K562 (cell line): ENCODE measurements at regions not wholly inside any gene's neighbourhood (a gene's known extent, or its start where the extent isn't known, plus 50 kb on each side); places are given as distances from the start of the nearest gene placed in this dataset.

Source experiments
- ATAC-seq: fragments of 200-7000 bp; cut with Tn5 transposase; 3 replicates; pipeline ENCODE4 v1.9.1; 2020; ENCODE audit warnings: moderate library complexity
- BruUV-seq: library from RNA; stranded (reverse); fragments of 400-500 nt; replicated peaks from 2 replicates; lab custom pipeline; 2021; lab: Mats Ljungman, UMichigan
- CTCF ChIA-PET: fragments of 300-600 bp; formaldehyde crosslinking; extraction: SDS; loops from one replicate; lab custom pipeline; 2021; ENCODE audit warnings: low intra/inter-chr PET ratio; lab: Yijun Ruan, JAX
- POLR2A ChIA-PET: fragments of 300-600, 350-650 bp; sonication (Branson Sonifier 250); formaldehyde crosslinking; extraction: SDS; loops from one replicate; lab custom pipeline; 2021; ENCODE audit warnings: antibody characterized with exemption, inconsistent platforms; lab: Yijun Ruan, JAX
- DNase-seq, 4 experiments: peaks; one replicate each; pipeline versions ENCODE4 v3.0.0 to v3.0.0-alpha.2; 2011 to 2018; ENCODE audit warnings: low spot score in 3 of 4, mixed read lengths in 3 of 4; ENCODE audit errors: extremely low read depth in 1 of 4
- FAIRE-seq: peaks from 2 replicates; lab custom pipeline; 2011; peaks lifted over from hg19 to GRCh38; lab: Jason Lieb, UNC
- H2AFZ ChIP-seq: 2 replicates; pipeline ENCODE4 v1.6.0; 2011; ENCODE audit warnings: low read depth, low read length, control low read depth, inconsistent platforms
- H3K27ac ChIP-seq: fragments of 200-600 bp; 3 replicates; pipeline ENCODE4 v1.8.0; 2011; ENCODE audit warnings: low read depth, mild to moderate bottlenecking, control low read depth, inconsistent platforms, low read length, moderate library complexity, mixed read lengths; ENCODE audit errors: extremely low read depth
- H3K27me3 ChIP-seq, 2 experiments: fragments of 300-600 bp in 1 of 2; 2 replicates in 1 of 2; 3 replicates in 1 of 2; pipeline versions ENCODE4 v1.6.0 to v1.8.0; 2011; ENCODE audit warnings: inconsistent platforms in 2 of 2, low read length in 2 of 2, mild to moderate bottlenecking in 1 of 2, mixed read lengths in 1 of 2, moderate library complexity in 1 of 2; ENCODE audit not compliant: control insufficient read depth in 2 of 2, insufficient read depth in 2 of 2
- H3K36me3 ChIP-seq: fragments of 300-600 bp; 3 replicates; pipeline ENCODE4 v1.8.0; 2011; ENCODE audit warnings: mild to moderate bottlenecking, low read length, inconsistent platforms; ENCODE audit not compliant: control insufficient read depth, insufficient read depth
- H3K4me1 ChIP-seq, 2 experiments: fragments of 200-600 bp in 1 of 2; replicated peaks in 1 of 2; 2 replicates in 1 of 2; 3 replicates in 1 of 2; pipeline versions ENCODE4 v1.5.1 to v1.8.0; 2011; ENCODE audit warnings: inconsistent platforms in 2 of 2, low read length in 2 of 2, mild to moderate bottlenecking in 1 of 2, mixed read lengths in 1 of 2, moderate library complexity in 1 of 2; ENCODE audit not compliant: control insufficient read depth in 2 of 2, insufficient read depth in 2 of 2
- H3K4me2 ChIP-seq: 2 replicates; pipeline ENCODE4 v1.6.1; 2011; ENCODE audit warnings: low read length, control low read depth, inconsistent platforms, mixed read lengths; ENCODE audit not compliant: insufficient read depth
- H3K4me3 ChIP-seq: fragments of 200-600 bp; sonication (generic), shearing (Covaris generic); 2 replicates; pipeline ENCODE4 v1.5.1; 2016; ENCODE audit warnings: control low read depth, inconsistent platforms
- H3K79me2 ChIP-seq: fragments of 200-600 bp; 3 replicates; pipeline ENCODE4 v1.8.0; 2011; ENCODE audit warnings: low read length, inconsistent platforms; ENCODE audit not compliant: control insufficient read depth, insufficient read depth
- H3K9ac ChIP-seq, 2 experiments: 2 replicates each; pipeline versions ENCODE4 v1.6.0 to v1.6.1; 2011; ENCODE audit warnings: low read depth in 2 of 2, low read length in 2 of 2, control low read depth in 1 of 2, inconsistent platforms in 1 of 2, mild to moderate bottlenecking in 1 of 2, mixed read lengths in 1 of 2; ENCODE audit not compliant: insufficient read depth in 1 of 2
- H3K9me1 ChIP-seq: one replicate; pipeline ENCODE4 v1.6.0; 2011; ENCODE audit warnings: inconsistent platforms, mild to moderate bottlenecking, low read length, moderate library complexity; ENCODE audit not compliant: control insufficient read depth, insufficient read depth
- H3K9me3 ChIP-seq: replicated peaks from 2 replicates; pipeline ENCODE4 v1.5.1; 2011; ENCODE audit warnings: low read depth, low read length, inconsistent platforms; ENCODE audit not compliant: control insufficient read depth, insufficient read depth
- H4K20me1 ChIP-seq: replicated peaks from 2 replicates; pipeline ENCODE4 v1.6.1; 2011; ENCODE audit warnings: low read length, inconsistent platforms, mixed read lengths; ENCODE audit not compliant: control insufficient read depth, insufficient read depth
- ATF7 ChIP-seq: fragments of 450-650 bp; IDR thresholded peaks from 2 replicates; pipeline ENCODE4 v1.7.1; 2014; ENCODE audit warnings: mild to moderate bottlenecking, moderate library complexity
- ESRRB ChIP-seq: fragments of 250-450 bp; sonication (Bioruptor Pico); IDR thresholded peaks from 2 replicates; pipeline ENCODE4 v1.5.0; 2020; ENCODE audit warnings: mild to moderate bottlenecking, moderate library complexity, borderline replicate concordance
- MTA3 ChIP-seq: fragments of 450-650 bp; formaldehyde crosslinking; IDR thresholded peaks from 2 replicates; pipeline ENCODE4 v1.6.1; 2017; ENCODE audit warnings: mild to moderate bottlenecking, borderline replicate concordance
- NR4A1 ChIP-seq, 2 experiments: fragments of 250-450 bp in 1 of 2; fragments of 450-650 bp in 1 of 2; sonication (Bioruptor Pico) in 1 of 2; IDR thresholded peaks; 2 replicates each; pipeline versions ENCODE4 v1.4.0 to v1.6.1; 2016 to 2020; ENCODE audit warnings: mild to moderate bottlenecking in 2 of 2, missing compliant biosample characterization in 1 of 2, missing genetic modification characterization in 1 of 2, moderate library complexity in 1 of 2
- PHF21A ChIP-seq: fragments of 450-650 bp; IDR thresholded peaks from 2 replicates; pipeline ENCODE4 v1.6.1; 2017; ENCODE audit warnings: low read depth, borderline replicate concordance
- SIX5 ChIP-seq, 2 experiments: IDR thresholded peaks; 2 replicates each; pipeline ENCODE4 v1.6.1; 2011; ENCODE audit warnings: low read length in 2 of 2, borderline replicate concordance in 1 of 2, low read depth in 1 of 2, mild to moderate bottlenecking in 1 of 2, moderate library complexity in 1 of 2; ENCODE audit not compliant: insufficient read depth in 1 of 2
- TAL1 ChIP-seq: fragments of 450-650 bp; IDR thresholded peaks from 2 replicates; pipeline ENCODE4 v1.6.1; 2016; ENCODE audit warnings: mild to moderate bottlenecking
- ZNF12 ChIP-seq: sonication (generic); formaldehyde crosslinking; IDR thresholded peaks from 2 replicates; pipeline ENCODE4 v1.4.0; 2020; ENCODE audit warnings: mild to moderate bottlenecking, missing genetic modification reagents
- ZNF274 ChIP-seq: IDR thresholded peaks from 2 replicates; pipeline ENCODE4 v1.6.1; 2011; ENCODE audit warnings: low read depth, mild to moderate bottlenecking, low read length, moderate library complexity, borderline replicate concordance
- WGBS: fragments of 100-300 bp; shearing (Covaris generic); methylation state at CpG from one replicate; pipeline ENCODE4 v1.1.6; 2016; ENCODE audit warnings: low coverage, mixed read lengths; ENCODE audit not compliant: insufficient coverage; ENCODE audit errors: missing lambda C conversion rate; 5-methylcytosine and 5-hydroxymethylcytosine counted together
- in situ Hi-C: fragments of 300-500 bp; cut with MboI; formaldehyde crosslinking; loops from 4 replicates; pipeline ENCODE4 v1.15.0; 2018; ENCODE audit warnings: inconsistent platforms, mixed read lengths
- intact Hi-C: fragments of 100-400 bp; cut with micrococcal nuclease; formaldehyde crosslinking; loops from 2 replicates; pipeline ENCODE4 v1.14.2; 2022
- TF ChIP-seq, protein P1 (sequence below): fragments of 450-650 bp; formaldehyde crosslinking; IDR thresholded peaks from 2 replicates; pipeline ENCODE4 v1.4.0; 2022; ENCODE audit warnings: mild to moderate bottlenecking, moderate library complexity
- TF ChIP-seq, protein P2 (sequence below): fragments of 450-650 bp; conservative IDR thresholded peaks from 2 replicates; pipeline ENCODE4 v1.6.1; 2016; ENCODE audit warnings: missing genetic modification characterization, low read depth, mild to moderate bottlenecking, control low read depth, missing compliant biosample characterization
- TF ChIP-seq, protein P3 (sequence below): fragments of 450-650 bp; conservative IDR thresholded peaks from 2 replicates; pipeline ENCODE4 v1.6.1; 2016; ENCODE audit warnings: missing genetic modification characterization, low read depth, mild to moderate bottlenecking, missing compliant biosample characterization, moderate library complexity
- TF ChIP-seq, protein P4 (sequence below): sonication (generic); formaldehyde crosslinking; IDR thresholded peaks from 2 replicates; pipeline ENCODE4 v1.4.0; 2020; ENCODE audit warnings: mild to moderate bottlenecking, missing genetic modification reagents
- TF ChIP-seq, protein P5 (sequence below): fragments of 450-650 bp; formaldehyde crosslinking; IDR thresholded peaks from 2 replicates; pipeline ENCODE4 v1.4.0; 2020; ENCODE audit warnings: mild to moderate bottlenecking

DNA sequence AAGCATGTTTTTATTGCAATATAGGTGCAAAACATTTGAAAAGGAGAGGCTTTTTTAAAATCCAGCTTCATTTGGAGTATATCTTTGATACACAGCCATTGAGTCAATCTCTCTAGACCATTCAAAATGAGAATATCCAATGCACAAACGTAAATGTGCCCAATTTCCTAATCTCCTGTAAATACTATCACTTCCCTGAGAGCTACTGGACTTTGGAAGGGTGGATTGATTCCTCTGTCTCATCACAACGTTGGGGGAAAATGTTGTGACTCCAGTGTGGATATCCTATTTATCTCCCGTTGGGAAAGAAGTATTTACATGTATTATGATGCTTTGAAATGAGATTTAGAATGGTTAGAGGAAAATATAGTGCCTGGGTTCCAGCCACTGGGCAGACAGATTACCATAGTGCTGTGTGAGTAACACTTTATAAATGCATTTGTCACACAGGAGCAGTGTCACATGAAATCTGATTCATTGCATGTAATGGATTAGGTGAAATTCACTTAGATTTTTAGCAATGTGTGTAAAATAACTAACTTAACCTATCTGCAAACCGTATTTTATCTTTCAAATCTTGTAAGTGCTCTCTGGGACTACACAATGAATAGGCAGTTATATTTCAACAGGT lies 64.4 kb upstream of the VCX3A start:
- WGBS = 0% methylated on average over 3 of the region's 4 CpGs
- FAIRE-seq (no peak), ATAC-seq (no peak), DNase-seq (no peak)
- ChIA-PET CTCF (no interaction called here), POLR2A (no interaction called here)
- no peaks in the 10 kb centered on the region for H3K27me3 ChIP-seq
- no peaks in the 10 kb centered on the region for H3K4me1 ChIP-seq
- no peaks in the 10 kb centered on the region for H3K9me1 ChIP-seq
- no peak overlapping the region for H2AFZ ChIP-seq
- H3K9ac ChIP-seq = no peak overlapping the region
- BruUV-seq = no TSS peak
- no peak overlapping the region for H3K27ac ChIP-seq
- no peak overlapping the region for H3K4me3 ChIP-seq
- intact Hi-C loops = no loop called here
- no peaks in the 10 kb centered on the region for H3K36me3 ChIP-seq
- in situ Hi-C loops = no loop called here
- H3K4me2 ChIP-seq = no peak overlapping the region
- no peaks in the 10 kb centered on the region for H3K79me2 ChIP-seq
- no peaks in the 10 kb centered on the region for H4K20me1 ChIP-seq
- no peaks in the 10 kb centered on the region for H3K9me3 ChIP-seq
- TF ChIP-seq SIX5 (IDR thresholded peaks at IDR 0.05; ENCODE audit: borderline replicate concordance in 1 of 2, insufficient read depth in 1 of 2, low read depth in 1 of 2, low read length in 2 of 2) (no peak), NR4A1 (CRISPR knock-in tag; IDR thresholded peaks at IDR 0.05) (no peak), NR4A1 (tag; IDR thresholded peaks at IDR 0.05) (no peak), ATF7 (no peak), ESRRB (CRISPR knock-in tag) (no peak), TAL1 (no peak), ZNF12 (no peak), ZNF274 (no peak), MTA3 (no peak), PHF21A (no peak)
- TF ChIP-seq, protein P1, sequence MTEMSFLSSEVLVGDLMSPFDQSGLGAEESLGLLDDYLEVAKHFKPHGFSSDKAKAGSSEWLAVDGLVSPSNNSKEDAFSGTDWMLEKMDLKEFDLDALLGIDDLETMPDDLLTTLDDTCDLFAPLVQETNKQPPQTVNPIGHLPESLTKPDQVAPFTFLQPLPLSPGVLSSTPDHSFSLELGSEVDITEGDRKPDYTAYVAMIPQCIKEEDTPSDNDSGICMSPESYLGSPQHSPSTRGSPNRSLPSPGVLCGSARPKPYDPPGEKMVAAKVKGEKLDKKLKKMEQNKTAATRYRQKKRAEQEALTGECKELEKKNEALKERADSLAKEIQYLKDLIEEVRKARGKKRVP (CRISPR knock-in tag) = no peak
- TF ChIP-seq, protein P2, sequence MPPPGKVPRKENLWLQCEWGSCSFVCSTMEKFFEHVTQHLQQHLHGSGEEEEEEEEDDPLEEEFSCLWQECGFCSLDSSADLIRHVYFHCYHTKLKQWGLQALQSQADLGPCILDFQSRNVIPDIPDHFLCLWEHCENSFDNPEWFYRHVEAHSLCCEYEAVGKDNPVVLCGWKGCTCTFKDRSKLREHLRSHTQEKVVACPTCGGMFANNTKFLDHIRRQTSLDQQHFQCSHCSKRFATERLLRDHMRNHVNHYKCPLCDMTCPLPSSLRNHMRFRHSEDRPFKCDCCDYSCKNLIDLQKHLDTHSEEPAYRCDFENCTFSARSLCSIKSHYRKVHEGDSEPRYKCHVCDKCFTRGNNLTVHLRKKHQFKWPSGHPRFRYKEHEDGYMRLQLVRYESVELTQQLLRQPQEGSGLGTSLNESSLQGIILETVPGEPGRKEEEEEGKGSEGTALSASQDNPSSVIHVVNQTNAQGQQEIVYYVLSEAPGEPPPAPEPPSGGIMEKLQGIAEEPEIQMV = no peak
- TF ChIP-seq, protein P3, sequence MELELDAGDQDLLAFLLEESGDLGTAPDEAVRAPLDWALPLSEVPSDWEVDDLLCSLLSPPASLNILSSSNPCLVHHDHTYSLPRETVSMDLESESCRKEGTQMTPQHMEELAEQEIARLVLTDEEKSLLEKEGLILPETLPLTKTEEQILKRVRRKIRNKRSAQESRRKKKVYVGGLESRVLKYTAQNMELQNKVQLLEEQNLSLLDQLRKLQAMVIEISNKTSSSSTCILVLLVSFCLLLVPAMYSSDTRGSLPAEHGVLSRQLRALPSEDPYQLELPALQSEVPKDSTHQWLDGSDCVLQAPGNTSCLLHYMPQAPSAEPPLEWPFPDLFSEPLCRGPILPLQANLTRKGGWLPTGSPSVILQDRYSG (tag) = no peak
- TF ChIP-seq, protein P4, sequence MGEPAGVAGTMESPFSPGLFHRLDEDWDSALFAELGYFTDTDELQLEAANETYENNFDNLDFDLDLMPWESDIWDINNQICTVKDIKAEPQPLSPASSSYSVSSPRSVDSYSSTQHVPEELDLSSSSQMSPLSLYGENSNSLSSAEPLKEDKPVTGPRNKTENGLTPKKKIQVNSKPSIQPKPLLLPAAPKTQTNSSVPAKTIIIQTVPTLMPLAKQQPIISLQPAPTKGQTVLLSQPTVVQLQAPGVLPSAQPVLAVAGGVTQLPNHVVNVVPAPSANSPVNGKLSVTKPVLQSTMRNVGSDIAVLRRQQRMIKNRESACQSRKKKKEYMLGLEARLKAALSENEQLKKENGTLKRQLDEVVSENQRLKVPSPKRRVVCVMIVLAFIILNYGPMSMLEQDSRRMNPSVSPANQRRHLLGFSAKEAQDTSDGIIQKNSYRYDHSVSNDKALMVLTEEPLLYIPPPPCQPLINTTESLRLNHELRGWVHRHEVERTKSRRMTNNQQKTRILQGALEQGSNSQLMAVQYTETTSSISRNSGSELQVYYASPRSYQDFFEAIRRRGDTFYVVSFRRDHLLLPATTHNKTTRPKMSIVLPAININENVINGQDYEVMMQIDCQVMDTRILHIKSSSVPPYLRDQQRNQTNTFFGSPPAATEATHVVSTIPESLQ (CRISPR knock-in tag) = no peak
- TF ChIP-seq, protein P5, sequence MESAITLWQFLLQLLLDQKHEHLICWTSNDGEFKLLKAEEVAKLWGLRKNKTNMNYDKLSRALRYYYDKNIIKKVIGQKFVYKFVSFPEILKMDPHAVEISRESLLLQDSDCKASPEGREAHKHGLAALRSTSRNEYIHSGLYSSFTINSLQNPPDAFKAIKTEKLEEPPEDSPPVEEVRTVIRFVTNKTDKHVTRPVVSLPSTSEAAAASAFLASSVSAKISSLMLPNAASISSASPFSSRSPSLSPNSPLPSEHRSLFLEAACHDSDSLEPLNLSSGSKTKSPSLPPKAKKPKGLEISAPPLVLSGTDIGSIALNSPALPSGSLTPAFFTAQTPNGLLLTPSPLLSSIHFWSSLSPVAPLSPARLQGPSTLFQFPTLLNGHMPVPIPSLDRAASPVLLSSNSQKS (CRISPR knock-in tag) = no peak
